H9 (cell line): ENCODE measurements at regions not wholly inside any gene's neighbourhood (a gene's known extent, or its start where the extent isn't known, plus 50 kb on each side); places are given as distances from the start of the nearest gene placed in this dataset.

ENCODE experiments used
- DNase-seq: peaks from one replicate; pipeline ENCODE4 v3.0.0-alpha.2; 2017
- H2AFZ ChIP-seq: one replicate; pipeline ENCODE4 v1.6.1; 2013; ENCODE audit warnings: mild to moderate bottlenecking, low read length, control low read depth, moderate library complexity
- H2AK5ac ChIP-seq: 2 replicates; pipeline ENCODE4 v1.6.1; 2013; ENCODE audit warnings: low read length, control low read depth, mixed read lengths; ENCODE audit not compliant: insufficient read length
- H2BK120ac ChIP-seq: one replicate; pipeline ENCODE4 v1.6.1; 2013; ENCODE audit warnings: low read depth, mild to moderate bottlenecking, low read length, control low read depth, inconsistent platforms; ENCODE audit not compliant: poor library complexity, severe bottlenecking
- H2BK12ac ChIP-seq: 2 replicates; pipeline ENCODE4 v1.6.1; 2013; ENCODE audit warnings: low read length, control low read depth, mixed read lengths, low read depth; ENCODE audit not compliant: insufficient read length
- H2BK15ac ChIP-seq: 2 replicates; pipeline ENCODE4 v1.6.1; 2013; ENCODE audit warnings: low read depth, low read length, control low read depth
- H2BK20ac ChIP-seq: one replicate; pipeline ENCODE4 v1.6.1; 2013; ENCODE audit warnings: low read depth, mild to moderate bottlenecking, low read length, control low read depth, inconsistent platforms; ENCODE audit not compliant: poor library complexity, severe bottlenecking
- H2BK5ac ChIP-seq: 2 replicates; pipeline ENCODE4 v1.6.1; 2013; ENCODE audit warnings: low read length, control low read depth, mixed read lengths; ENCODE audit not compliant: insufficient read length
- H3K14ac ChIP-seq: 2 replicates; pipeline ENCODE4 v1.6.1; 2013; ENCODE audit warnings: low read length, control low read depth; ENCODE audit not compliant: insufficient read depth
- H3K18ac ChIP-seq: 2 replicates; pipeline ENCODE4 v1.6.1; 2013; ENCODE audit warnings: low read depth, mild to moderate bottlenecking, mixed read lengths, low read length, control low read depth; ENCODE audit not compliant: insufficient read length
- H3K23ac ChIP-seq: 2 replicates; pipeline ENCODE4 v1.6.1; 2013; ENCODE audit warnings: low read length, control low read depth, mixed read lengths, low read depth; ENCODE audit not compliant: insufficient read length
- H3K23me2 ChIP-seq: 2 replicates; pipeline ENCODE4 v1.6.1; 2013; ENCODE audit warnings: low read depth, mild to moderate bottlenecking, mixed read lengths, low read length, control low read depth; ENCODE audit not compliant: insufficient read length, poor library complexity, severe bottlenecking
- H3K27ac ChIP-seq: 2 replicates; pipeline ENCODE4 v1.5.1; 2013; ENCODE audit warnings: low read length, control low read depth, mixed read lengths, low read depth; ENCODE audit not compliant: insufficient read length
- H3K27me3 ChIP-seq: 2 replicates; pipeline ENCODE4 v1.6.1; 2013; ENCODE audit warnings: low read length, control low read depth, inconsistent platforms; ENCODE audit not compliant: insufficient read depth
- H3K4ac ChIP-seq: 2 replicates; pipeline ENCODE4 v1.6.1; 2013; ENCODE audit warnings: low read depth, mild to moderate bottlenecking, control low read depth, inconsistent platforms, low read length, moderate library complexity
- H3K4me1 ChIP-seq: 2 replicates; pipeline ENCODE4 v1.6.1; 2013; ENCODE audit warnings: low read length, control low read depth, inconsistent platforms; ENCODE audit not compliant: insufficient read depth
- H3K4me2 ChIP-seq: 2 replicates; pipeline ENCODE4 v1.6.1; 2013; ENCODE audit warnings: low read length, control low read depth, mixed read lengths; ENCODE audit not compliant: insufficient read length, insufficient read depth
- H3K56ac ChIP-seq: 2 replicates; pipeline ENCODE4 v1.6.1; 2013; ENCODE audit warnings: low read depth, mild to moderate bottlenecking, mixed read lengths, low read length, control low read depth; ENCODE audit not compliant: insufficient read length
- H3K79me1 ChIP-seq: 2 replicates; pipeline ENCODE4 v1.6.1; 2013; ENCODE audit warnings: low read depth, mild to moderate bottlenecking, moderate library complexity, low read length, control low read depth, inconsistent platforms; ENCODE audit not compliant: insufficient read depth, poor library complexity, severe bottlenecking
- H3K79me2 ChIP-seq: 2 replicates; pipeline ENCODE4 v1.6.1; 2013; ENCODE audit warnings: low read length, control low read depth, inconsistent platforms; ENCODE audit not compliant: insufficient read depth
- H3K9ac ChIP-seq: 2 replicates; pipeline ENCODE4 v1.6.1; 2013; ENCODE audit warnings: low read length, control low read depth, mixed read lengths; ENCODE audit not compliant: insufficient read length; ENCODE audit errors: extremely low read depth
- H3K9me3 ChIP-seq: one replicate; pipeline ENCODE4 v1.6.1; 2013; ENCODE audit warnings: low read depth, low read length, inconsistent platforms; ENCODE audit not compliant: control insufficient read depth
- H3T11ph ChIP-seq: one replicate; pipeline ENCODE4 v1.6.1; 2013; ENCODE audit warnings: mild to moderate bottlenecking, low read length, control low read depth, inconsistent platforms
- H4K20me1 ChIP-seq: one replicate; pipeline ENCODE4 v1.6.1; 2013; ENCODE audit not compliant: control insufficient read depth, insufficient read length, insufficient read depth
- H4K5ac ChIP-seq: 2 replicates; pipeline ENCODE4 v1.6.1; 2013; ENCODE audit warnings: low read depth, mild to moderate bottlenecking, mixed read lengths, low read length, control low read depth; ENCODE audit not compliant: insufficient read length
- H4K8ac ChIP-seq: replicated peaks from 2 replicates; pipeline ENCODE4 v1.6.1; 2013; ENCODE audit warnings: low read length, control low read depth, mixed read lengths, low read depth; ENCODE audit not compliant: insufficient read length
- H4K91ac ChIP-seq: 2 replicates; pipeline ENCODE4 v1.6.1; 2013; ENCODE audit warnings: low read depth, mild to moderate bottlenecking, moderate library complexity, mixed read lengths, low read length, control low read depth; ENCODE audit not compliant: insufficient read length
- H3K27ac Mint-ChIP-seq, 3 experiments: 2 replicates in 2 of 3; 3 replicates in 1 of 3; pipeline ENCODE4 v1.8.0; 2020 to 2021; ENCODE audit warnings: mixed read lengths in 3 of 3, mild to moderate bottlenecking in 1 of 3, moderate library complexity in 1 of 3
- H3K27me3 Mint-ChIP-seq: 2 replicates; pipeline ENCODE4 v1.8.0; 2021; ENCODE audit warnings: low read depth, mild to moderate bottlenecking, moderate library complexity, mixed read lengths
- H3K36me3 Mint-ChIP-seq, 3 experiments: 2 replicates in 2 of 3; 3 replicates in 1 of 3; pipeline ENCODE4 v1.8.0; 2020 to 2021; ENCODE audit warnings: low read depth in 3 of 3, mixed read lengths in 3 of 3; ENCODE audit not compliant: insufficient read depth in 1 of 3
- H3K4me1 Mint-ChIP-seq, 2 experiments: 2 replicates each; pipeline ENCODE4 v1.8.0; 2020; ENCODE audit warnings: mixed read lengths in 2 of 2
- H3K4me3 Mint-ChIP-seq, 2 experiments: 2 replicates in 1 of 2; 3 replicates in 1 of 2; pipeline ENCODE4 v1.8.0; 2020 to 2021; ENCODE audit warnings: mild to moderate bottlenecking in 2 of 2, mixed read lengths in 2 of 2, moderate library complexity in 1 of 2
- H3K9me3 Mint-ChIP-seq, 2 experiments: 2 replicates in 1 of 2; 3 replicates in 1 of 2; pipeline ENCODE4 v1.8.0; 2020; ENCODE audit warnings: mild to moderate bottlenecking in 2 of 2, mixed read lengths in 2 of 2, moderate library complexity in 1 of 2
- WGBS: extraction: QIAGEN DNeasy Blood & Tissue Kit; methylation state at CpG from one replicate; pipeline ENCODE4 v1.1.7; 2013; ENCODE audit warnings: missing lambda C conversion rate, low lambda C conversion rate, mixed read lengths; ENCODE audit not compliant: insufficient read length; ENCODE audit errors: extremely low coverage; 5-methylcytosine and 5-hydroxymethylcytosine counted together
- TF ChIP-seq, protein P1 (sequence below): fragments of 200-600 bp; sonication (generic); conservative IDR thresholded peaks from 3 replicates; pipeline ENCODE4 v1.8.0; 2021; ENCODE audit warnings: antibody characterized with exemption, mild to moderate bottlenecking

GRCh38 chr2:184416146-184416913, 182.0 kb upstream of the ZNF804A start:
- H2AFZ ChIP-seq, result no peak overlapping the region
- Mint-ChIP-seq H3K4me1 (peaks cover 4 to 8% of the 10 kb centered on the region in 2 experiments), H3K4me3 (no peak overlapping the region), H3K36me3 (no peaks in the 10 kb centered on the region), H3K9me3 (no peaks in the 10 kb centered on the region), H3K27ac (no peak overlapping the region), H3K27me3 (no peaks in the 10 kb centered on the region)
- no peaks in the 10 kb centered on the region for H3K27me3 ChIP-seq
- H2BK15ac ChIP-seq, result no peak overlapping the region
- no peak overlapping the region for H3K18ac ChIP-seq
- H4K20me1 ChIP-seq, result no peaks in the 10 kb centered on the region
- no peak overlapping the region for H3K14ac ChIP-seq
- H3T11ph ChIP-seq, result no peak overlapping the region
- H3K9me3 ChIP-seq, result no peaks in the 10 kb centered on the region
- H3K9ac ChIP-seq, result no peak overlapping the region
- H2BK5ac ChIP-seq, result no peak overlapping the region
- H4K5ac ChIP-seq, result no peak overlapping the region
- TF ChIP-seq, protein P1, sequence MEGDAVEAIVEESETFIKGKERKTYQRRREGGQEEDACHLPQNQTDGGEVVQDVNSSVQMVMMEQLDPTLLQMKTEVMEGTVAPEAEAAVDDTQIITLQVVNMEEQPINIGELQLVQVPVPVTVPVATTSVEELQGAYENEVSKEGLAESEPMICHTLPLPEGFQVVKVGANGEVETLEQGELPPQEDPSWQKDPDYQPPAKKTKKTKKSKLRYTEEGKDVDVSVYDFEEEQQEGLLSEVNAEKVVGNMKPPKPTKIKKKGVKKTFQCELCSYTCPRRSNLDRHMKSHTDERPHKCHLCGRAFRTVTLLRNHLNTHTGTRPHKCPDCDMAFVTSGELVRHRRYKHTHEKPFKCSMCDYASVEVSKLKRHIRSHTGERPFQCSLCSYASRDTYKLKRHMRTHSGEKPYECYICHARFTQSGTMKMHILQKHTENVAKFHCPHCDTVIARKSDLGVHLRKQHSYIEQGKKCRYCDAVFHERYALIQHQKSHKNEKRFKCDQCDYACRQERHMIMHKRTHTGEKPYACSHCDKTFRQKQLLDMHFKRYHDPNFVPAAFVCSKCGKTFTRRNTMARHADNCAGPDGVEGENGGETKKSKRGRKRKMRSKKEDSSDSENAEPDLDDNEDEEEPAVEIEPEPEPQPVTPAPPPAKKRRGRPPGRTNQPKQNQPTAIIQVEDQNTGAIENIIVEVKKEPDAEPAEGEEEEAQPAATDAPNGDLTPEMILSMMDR, result no peak
- no peak overlapping the region for H2AK5ac ChIP-seq
- H3K56ac ChIP-seq, result no peak overlapping the region
- no peak overlapping the region for H2BK12ac ChIP-seq
- no peak overlapping the region for H3K27ac ChIP-seq
- H2BK20ac ChIP-seq, result no peak overlapping the region
- H3K79me1 ChIP-seq, result no peaks in the 10 kb centered on the region
- no peaks in the 10 kb centered on the region for H3K4me1 ChIP-seq
- no peaks in the 10 kb centered on the region for H3K23me2 ChIP-seq
- DNase-seq, result no peak
- H3K4me2 ChIP-seq, result no peak overlapping the region
- H4K8ac ChIP-seq, result no peak overlapping the region
- H3K79me2 ChIP-seq, result no peaks in the 10 kb centered on the region
- WGBS, result no CpG with 5 or more reads among the region's 6 CpGs
- H2BK120ac ChIP-seq, result no peak overlapping the region
- no peak overlapping the region for H3K4ac ChIP-seq
- no peak overlapping the region for H3K23ac ChIP-seq
- H4K91ac ChIP-seq, result no peak overlapping the region
